ENCODE measurements at regions not wholly inside any gene's neighbourhood (a gene's known extent, or its start where the extent isn't known, plus 50 kb on each side); places are given as distances from the start of the nearest gene placed in this dataset.

DNA sequence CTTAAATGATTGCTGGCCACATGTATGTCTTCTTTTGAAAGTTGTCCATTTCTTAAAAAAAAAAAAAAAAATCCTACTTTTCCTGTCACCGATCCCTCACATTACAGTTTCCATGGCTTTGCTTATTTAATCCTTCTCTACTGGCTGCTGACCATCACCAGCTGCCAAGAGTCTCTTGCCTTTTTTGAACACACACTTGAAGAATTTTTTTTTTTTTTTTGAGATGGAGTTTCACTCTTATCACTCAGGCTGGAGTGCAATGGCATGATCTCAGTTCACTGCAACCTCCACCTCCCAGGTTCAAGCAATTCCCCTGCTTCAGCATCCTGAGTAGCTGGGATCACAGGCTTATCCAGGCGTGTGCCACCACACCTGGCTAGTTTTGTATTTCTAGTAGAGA is 134.0 kb downstream of the ANXA5 start:
- TF ChIP-seq, protein P1, sequence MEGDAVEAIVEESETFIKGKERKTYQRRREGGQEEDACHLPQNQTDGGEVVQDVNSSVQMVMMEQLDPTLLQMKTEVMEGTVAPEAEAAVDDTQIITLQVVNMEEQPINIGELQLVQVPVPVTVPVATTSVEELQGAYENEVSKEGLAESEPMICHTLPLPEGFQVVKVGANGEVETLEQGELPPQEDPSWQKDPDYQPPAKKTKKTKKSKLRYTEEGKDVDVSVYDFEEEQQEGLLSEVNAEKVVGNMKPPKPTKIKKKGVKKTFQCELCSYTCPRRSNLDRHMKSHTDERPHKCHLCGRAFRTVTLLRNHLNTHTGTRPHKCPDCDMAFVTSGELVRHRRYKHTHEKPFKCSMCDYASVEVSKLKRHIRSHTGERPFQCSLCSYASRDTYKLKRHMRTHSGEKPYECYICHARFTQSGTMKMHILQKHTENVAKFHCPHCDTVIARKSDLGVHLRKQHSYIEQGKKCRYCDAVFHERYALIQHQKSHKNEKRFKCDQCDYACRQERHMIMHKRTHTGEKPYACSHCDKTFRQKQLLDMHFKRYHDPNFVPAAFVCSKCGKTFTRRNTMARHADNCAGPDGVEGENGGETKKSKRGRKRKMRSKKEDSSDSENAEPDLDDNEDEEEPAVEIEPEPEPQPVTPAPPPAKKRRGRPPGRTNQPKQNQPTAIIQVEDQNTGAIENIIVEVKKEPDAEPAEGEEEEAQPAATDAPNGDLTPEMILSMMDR (IDR thresholded peaks at IDR 0.05) = no peak
- TF ChIP-seq, protein P2, sequence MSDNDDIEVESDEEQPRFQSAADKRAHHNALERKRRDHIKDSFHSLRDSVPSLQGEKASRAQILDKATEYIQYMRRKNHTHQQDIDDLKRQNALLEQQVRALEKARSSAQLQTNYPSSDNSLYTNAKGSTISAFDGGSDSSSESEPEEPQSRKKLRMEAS (CRISPR knock-in tag; IDR thresholded peaks at IDR 0.05) = no peak
- TF ChIP-seq, protein P3, sequence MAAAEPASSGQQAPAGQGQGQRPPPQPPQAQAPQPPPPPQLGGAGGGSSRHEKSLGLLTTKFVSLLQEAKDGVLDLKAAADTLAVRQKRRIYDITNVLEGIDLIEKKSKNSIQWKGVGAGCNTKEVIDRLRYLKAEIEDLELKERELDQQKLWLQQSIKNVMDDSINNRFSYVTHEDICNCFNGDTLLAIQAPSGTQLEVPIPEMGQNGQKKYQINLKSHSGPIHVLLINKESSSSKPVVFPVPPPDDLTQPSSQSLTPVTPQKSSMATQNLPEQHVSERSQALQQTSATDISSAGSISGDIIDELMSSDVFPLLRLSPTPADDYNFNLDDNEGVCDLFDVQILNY (CRISPR knock-in tag; IDR thresholded peaks at IDR 0.05) = no peak
- no peak for TF ChIP-seq TCF7 (CRISPR knock-in tag; IDR thresholded peaks at IDR 0.05; ENCODE audit: low read depth)
- TF ChIP-seq RELA (CRISPR knock-in tag; IDR thresholded peaks at IDR 0.05; ENCODE audit: borderline replicate concordance) = no peak
- TF ChIP-seq, protein P4, sequence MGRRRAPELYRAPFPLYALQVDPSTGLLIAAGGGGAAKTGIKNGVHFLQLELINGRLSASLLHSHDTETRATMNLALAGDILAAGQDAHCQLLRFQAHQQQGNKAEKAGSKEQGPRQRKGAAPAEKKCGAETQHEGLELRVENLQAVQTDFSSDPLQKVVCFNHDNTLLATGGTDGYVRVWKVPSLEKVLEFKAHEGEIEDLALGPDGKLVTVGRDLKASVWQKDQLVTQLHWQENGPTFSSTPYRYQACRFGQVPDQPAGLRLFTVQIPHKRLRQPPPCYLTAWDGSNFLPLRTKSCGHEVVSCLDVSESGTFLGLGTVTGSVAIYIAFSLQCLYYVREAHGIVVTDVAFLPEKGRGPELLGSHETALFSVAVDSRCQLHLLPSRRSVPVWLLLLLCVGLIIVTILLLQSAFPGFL (CRISPR knock-in tag; IDR thresholded peaks at IDR 0.05; ENCODE audit: borderline replicate concordance) = no peak
- TF ChIP-seq CREB1 (CRISPR knock-in tag; IDR thresholded peaks at IDR 0.05) = no peak
- TF ChIP-seq, protein P5, sequence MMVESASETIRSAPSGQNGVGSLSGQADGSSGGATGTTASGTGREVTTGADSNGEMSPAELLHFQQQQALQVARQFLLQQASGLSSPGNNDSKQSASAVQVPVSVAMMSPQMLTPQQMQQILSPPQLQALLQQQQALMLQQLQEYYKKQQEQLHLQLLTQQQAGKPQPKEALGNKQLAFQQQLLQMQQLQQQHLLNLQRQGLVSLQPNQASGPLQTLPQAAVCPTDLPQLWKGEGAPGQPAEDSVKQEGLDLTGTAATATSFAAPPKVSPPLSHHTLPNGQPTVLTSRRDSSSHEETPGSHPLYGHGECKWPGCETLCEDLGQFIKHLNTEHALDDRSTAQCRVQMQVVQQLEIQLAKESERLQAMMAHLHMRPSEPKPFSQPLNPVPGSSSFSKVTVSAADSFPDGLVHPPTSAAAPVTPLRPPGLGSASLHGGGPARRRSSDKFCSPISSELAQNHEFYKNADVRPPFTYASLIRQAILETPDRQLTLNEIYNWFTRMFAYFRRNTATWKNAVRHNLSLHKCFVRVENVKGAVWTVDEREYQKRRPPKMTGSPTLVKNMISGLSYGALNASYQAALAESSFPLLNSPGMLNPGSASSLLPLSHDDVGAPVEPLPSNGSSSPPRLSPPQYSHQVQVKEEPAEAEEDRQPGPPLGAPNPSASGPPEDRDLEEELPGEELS (CRISPR knock-in tag; IDR thresholded peaks at IDR 0.05) = no peak
- no peak for TF ChIP-seq CREM (CRISPR knock-in tag; IDR thresholded peaks at IDR 0.05)
- no peak for TF ChIP-seq SP1 (CRISPR knock-in tag; conservative IDR thresholded peaks at IDR 0.05)
- no peak for TF ChIP-seq ZNF423 (CRISPR knock-in tag; IDR thresholded peaks at IDR 0.05)
- TF ChIP-seq ZNF121 (CRISPR knock-in tag; IDR thresholded peaks at IDR 0.05) = no peak
- TF ChIP-seq, protein P6, sequence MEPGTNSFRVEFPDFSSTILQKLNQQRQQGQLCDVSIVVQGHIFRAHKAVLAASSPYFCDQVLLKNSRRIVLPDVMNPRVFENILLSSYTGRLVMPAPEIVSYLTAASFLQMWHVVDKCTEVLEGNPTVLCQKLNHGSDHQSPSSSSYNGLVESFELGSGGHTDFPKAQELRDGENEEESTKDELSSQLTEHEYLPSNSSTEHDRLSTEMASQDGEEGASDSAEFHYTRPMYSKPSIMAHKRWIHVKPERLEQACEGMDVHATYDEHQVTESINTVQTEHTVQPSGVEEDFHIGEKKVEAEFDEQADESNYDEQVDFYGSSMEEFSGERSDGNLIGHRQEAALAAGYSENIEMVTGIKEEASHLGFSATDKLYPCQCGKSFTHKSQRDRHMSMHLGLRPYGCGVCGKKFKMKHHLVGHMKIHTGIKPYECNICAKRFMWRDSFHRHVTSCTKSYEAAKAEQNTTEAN (CRISPR knock-in tag; IDR thresholded peaks at IDR 0.05) = no peak

Data from WTC11 (cell line).